RPMI7951 (cell line): ENCODE measurements at regions not wholly inside any gene's neighbourhood (a gene's known extent, or its start where the extent isn't known, plus 50 kb on each side); places are given as distances from the start of the nearest gene placed in this dataset.

Experiments
- DNase-seq: peaks from one replicate; pipeline ENCODE4 v3.0.0-alpha.2; 2012; ENCODE audit warnings: low read depth

DNA sequence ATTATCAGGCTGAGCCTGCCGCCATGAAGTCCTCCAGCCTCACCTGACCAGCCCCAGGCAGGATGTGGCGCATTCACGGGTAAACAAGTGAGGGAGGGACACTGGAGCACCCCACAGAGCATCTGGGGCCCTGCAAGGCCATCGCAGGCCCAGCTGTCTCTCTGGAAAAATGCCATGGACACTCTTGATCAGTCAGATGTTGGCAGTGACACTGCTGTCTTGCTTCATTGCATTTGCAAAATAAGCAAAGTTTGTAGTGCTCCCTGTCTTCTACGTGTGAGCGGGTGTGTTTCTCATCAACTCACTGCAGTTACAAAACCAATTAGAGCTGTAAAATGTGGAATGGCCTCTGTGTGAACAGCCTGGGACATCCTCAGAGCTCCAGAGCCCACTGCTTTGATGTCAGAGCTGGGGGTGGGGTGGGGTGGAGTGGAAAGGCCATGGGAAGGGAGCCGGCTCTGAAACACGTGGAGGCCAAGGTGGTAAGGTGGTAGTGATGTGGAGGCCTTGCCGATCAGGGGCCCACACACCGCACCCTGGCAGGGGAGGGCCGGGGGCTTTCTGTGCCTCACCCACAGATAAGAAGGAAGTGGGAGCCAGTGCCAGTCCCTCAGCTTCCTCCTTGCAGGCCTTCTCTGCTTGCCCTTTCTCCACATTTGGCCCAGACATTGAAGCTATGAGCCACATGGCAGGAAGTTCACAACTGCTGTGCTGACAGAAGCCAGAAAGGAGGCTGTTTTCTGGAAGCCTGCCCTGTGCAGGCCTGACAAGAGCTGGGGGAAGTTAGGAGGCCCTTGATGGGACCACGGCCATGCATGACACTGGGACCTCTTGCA is 254.9 kb downstream of the RHOU start:
- no peak for DNase-seq

DNA sequence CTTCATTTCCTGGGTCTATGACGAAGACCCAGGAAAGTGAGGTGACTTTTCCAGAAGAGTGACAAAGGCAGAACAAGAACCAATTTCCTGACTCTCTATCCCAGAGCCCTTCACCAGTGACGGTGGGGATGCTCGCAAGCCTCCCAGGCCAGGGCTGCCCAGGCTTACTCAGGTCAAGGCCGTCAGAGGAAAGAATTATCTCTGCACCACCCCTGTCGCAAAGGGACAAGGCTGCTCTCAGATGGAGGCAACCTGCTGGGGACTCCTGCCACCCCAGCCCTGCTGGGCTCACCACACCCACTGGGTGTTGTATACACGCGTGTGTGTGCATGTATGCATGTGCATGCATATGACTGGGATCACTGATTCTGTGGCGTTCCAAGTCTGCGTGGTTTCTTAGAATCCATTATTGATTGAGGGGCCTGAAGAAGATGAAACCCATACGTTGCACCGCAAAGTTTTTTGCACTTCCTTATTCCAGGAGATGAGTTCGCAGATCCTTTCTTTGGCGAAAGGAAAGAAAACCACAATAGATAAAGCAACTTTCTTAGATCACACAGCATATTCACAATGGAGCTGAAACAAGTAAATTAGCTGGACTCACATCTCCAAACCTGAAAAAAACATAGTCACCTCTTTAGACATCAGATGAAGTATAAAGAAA is 255.8 kb downstream of the RHOU start:
- DNase-seq, result no peak

DNA sequence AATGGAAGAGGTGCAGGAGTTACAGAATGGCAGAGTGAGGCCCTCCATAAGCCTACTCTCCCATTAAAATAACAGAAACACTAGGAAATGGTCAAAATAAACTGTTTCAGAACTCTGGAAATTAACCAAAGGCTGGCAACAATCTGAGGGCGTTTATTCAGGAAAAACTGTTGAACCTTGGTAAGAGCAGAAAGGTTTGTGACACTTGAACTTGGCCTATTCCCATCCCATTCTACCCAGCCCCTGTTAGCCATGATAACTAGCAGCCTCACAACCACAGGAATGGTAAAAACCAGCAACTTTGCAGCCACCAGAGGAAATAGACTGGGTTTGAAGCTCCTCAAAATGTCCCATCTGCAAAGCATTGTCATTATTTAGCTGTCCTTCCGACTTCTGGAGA is 256.8 kb downstream of the RHOU start:
- DNase-seq, result no peak

DNA sequence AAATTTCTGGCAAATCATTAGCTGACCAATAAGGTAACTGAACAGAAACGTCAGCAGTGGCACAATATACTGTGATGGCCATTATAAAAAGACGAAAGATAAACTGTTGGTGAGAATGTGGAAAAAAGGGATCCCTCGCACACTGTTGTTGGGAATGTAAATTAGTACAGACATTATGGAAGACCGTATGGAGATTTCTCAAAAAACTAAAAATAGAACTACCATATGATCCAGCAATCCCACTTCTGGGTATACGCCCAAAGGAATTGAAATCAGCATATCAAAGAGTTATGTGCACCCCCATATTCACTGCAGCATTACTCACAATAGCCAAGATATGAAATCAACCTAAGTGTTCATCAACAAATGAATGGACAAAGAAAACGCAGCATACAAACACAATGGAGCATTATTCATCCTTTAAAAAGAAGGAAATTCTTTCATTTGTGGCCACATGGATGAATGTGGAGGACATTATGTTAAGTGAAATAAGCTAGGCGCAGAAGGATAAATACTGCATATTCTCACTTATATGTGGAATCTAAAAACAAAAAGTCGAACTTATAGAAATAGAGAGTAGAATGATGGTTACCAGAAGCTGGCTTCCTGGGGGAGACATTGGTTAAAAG is 257.7 kb downstream of the RHOU start:
- peak; percentile 1 for DNase-seq

DNA sequence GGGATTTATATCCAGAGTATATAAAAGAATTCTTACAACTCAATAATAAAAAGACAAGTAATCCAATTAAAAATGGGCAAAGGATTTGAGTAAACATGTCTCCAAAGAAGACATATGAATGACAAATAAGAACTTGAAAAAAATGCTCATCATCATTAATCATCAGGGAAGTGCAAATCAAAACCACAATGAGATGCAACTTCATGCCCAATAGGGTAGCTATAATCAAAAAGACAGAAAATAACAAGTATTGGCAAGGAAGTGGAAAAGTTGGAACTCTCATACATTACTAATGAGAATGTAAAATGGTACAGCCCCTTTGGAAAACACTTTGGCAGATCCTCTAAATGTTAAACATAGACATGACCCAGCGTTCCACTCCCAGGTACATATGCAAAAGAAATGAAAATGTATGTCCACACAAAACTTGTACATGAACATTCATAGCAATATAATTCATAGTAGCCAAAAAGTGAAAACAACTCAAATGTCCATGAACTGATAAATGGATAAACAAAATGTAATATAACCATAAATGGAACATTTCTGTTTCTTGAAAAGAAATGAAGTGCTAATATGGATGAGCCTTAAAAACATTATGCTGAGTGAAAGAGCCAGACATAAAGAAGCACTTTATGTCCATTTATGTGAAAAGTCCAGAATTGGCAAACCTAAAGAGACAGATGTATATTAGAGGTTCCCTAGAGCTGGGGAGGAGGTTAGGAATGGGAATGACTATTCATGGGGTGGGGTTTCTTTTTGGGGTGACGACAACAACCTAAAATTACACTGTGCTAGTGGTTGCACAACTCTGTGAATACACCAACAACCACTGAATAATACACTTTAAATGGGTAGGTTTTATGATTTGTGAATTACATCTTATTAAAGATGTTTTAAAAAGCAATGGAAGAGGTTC is 259.7 kb downstream of the RHOU start:
- no peak for DNase-seq

DNA sequence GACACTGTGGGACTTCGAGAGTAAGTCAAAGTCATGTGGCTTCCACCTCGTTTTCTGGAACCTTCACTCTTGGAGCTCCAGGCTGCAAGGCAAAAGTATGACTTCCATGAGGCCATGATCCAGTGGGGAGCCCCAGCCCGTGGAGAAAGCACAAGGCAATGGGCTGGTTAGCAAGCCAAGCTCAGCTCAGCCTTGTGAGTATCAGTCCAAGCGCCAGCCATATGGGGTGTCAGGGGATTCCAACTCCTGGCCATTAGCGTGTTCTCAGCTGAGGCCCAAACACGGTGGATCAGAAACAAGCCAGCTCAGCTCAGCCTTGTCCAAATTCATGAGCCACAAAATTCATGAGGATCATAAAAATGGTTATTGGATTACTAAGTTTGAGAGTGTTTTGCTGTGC is 261.0 kb downstream of the RHOU start:
- DNase-seq, result no peak

DNA sequence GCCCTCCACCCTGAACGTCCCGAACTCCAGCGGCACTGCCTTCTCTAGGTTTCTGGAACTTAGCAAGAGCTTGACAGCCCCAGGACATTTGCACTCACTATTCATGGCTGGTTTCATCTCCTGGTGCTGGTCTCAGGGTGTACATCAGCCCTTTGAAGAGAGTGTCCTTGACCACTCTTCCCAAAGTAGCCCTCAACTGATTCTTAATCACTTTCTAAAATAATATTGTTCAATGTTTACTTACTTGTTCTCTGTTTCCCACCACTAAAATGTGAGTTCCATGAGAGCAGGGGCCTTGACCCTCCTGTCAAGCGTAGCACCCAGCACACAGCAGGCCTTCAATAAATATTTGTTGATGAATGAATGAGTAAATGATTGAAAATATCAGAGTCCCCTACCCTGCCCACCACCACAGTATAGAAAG is 262.5 kb downstream of the RHOU start:
- no peak for DNase-seq

DNA sequence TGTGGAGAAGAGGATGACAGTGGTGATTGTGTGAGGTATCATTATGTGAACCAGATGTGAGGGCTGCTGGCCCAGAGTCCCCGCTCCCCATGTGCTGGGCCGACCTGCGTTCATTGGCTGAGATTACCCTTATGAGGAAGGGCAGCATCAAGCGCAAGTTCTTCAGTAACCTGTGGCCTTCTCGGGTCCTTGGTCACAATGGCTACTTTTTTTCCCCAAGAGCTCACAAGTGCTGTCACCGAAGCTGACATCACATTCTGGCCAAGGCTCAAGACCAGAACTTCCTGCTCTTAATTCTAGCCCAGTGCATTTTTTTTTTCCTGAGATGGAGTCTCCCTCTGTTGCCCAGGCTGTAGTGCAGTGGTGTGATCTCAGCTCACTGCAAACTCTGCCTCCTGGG is 262.9 kb downstream of the RHOU start:
- no peak for DNase-seq

DNA sequence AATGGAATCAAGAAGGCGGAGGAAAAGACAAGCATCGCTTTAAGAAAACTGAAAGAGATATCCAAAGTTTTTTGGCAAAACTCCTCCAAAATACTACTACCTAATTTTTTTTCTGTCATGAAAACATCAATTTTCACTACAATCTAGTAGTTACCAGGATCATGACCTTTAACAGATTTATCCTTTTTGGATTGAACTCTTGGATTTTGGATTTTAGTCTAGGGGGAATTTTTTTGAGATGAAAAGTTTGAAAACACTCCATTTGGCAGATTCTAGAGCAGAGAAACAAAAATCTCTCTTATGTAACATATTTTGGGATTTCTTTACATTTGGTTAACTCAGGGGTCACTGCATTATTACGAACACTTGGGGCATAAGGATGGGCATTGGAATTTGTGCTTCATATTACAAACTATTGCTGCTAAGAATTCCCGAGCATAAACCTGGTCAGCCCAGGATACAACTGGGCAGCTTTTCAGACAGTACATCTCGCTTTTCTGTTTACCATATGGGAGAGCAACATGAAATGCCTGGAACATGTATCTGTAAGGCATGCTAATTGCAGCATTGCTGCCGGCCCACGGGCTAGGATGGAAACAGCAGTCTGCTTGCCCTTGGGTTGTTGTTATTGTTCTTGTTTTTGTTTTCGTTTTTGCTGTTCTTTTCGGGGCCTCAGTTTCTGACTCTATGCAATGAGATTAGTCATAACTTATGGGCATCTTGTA is 264.3 kb downstream of the RHOU start:
- no peak for DNase-seq

DNA sequence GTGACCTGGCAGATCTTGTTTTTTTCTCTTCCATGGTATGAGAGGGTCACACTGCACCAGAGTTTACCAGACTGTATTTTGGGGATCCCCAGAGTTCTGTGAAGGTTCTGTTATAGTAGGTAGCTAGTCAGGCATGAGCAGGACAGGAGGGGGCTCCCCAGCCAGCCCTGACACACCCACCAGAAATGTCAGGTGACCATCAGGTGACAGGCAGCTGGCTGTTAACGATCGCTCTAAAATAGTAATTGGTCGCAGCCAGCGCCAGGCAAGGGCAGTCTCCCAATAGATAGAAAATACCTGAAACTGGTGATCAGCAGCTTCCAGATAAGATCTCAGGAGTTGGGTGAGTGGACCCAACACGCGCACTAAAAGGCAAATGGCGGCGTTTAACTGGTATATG is 264.9 kb downstream of the RHOU start:
- no peak for DNase-seq

DNA sequence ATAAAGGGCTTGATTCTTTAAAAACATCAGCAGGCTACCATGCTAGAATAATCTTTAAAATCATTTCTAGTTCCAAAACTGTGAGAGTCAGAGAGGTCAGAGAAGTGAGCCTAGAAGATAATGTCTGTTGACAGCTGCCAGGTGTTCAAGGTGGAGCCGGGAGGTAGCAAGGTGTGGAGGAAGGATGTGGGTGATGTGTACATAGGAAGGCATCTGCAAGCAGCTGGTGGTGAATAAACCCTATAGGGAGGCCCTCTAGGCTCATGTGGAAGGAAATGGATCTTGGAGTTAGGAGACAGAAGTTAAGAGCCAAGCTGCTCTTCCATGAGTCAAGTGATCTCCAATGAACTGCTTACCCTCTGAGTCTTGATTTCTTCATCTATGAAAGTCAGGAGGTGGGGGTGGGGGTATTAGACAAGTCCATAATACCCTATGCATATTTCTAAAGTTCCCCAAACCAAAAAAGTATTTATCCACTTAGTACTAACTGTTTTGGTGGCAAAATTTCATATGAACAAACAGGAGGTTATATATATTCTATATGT is 266.3 kb downstream of the RHOU start:
- DNase-seq, result no peak

DNA sequence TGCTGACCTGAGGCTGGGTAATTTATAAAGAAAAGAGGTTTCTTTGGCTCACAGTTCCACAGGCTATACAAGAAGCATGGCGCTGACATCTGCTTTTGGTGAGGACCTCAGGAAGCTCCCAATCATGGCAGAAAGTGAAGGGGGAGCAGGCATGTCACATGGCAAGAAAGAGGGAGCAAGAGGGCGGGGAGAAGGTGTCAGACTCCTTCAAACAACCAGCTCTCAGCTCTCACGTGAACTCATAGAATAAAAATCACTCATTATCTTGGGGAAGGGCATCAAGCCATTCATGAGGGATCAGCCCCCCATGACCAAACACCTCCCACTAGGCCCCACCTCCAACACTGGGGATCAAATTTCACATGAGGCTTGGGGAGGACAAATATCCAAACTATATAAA is 266.8 kb downstream of the RHOU start:
- no peak for DNase-seq

DNA sequence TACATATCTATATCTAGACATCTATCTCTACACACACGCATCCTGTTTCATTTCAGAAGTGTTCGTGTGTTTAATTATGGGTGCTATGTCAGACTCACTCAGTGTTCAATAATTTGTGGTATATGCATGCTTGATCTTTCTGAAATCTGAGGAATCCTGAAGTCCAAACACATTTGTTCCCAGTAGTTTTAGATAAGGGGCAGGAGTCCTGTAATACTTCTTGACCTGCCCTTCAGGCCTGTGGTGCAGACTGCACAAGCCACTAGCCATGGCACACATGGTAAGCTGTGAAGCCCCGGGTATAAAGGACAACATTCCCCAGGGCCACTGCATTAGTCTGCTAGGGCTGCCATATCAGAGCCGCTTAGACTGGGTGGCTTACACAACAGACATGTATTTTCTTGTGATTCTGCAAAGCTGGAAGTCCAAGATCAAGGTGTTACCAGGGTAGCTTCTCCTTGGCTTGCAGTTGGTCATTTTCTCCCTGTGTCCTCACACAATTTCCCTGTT is 267.2 kb downstream of the RHOU start:
- DNase-seq, result no peak

DNA sequence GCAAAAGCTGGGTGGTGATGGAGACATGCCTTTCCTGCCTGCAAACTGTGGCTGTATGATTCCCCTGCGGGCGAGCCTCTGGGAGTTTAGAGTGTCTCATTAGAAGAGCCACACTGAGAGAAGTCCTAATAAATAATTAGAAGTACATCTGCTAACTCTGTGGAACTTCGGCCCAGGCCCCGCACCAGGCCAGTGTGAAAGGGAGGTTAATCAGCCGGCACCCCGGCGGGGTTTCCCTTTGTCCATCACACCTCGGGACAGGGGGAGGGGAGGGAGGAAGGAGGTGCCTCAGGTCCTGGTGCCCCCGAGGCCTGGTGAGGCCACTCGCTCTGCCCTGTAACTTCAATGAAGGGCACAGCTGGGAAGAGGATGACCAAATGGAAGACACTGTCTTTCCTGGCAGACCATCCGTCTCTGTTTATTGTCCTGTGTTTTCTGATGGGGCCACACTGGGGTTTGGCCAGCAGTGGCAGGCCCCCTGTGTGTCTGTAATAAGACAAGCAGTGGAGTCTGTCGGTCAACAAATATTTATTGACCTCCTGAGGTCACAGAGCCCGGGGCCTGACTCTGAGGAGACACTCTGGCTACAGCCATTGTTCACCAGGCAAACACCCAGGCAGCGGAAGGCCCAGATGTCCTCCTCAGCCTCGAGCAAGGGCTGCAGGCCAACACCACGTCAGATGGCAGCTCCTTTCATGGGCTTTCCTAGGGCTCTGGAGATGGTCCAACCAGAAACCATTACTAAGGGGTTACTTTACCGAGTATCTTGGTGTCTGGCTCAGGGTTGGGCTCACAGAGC is 267.5 kb upstream of the RAB4A start:
- peak; percentile 50 for DNase-seq

DNA sequence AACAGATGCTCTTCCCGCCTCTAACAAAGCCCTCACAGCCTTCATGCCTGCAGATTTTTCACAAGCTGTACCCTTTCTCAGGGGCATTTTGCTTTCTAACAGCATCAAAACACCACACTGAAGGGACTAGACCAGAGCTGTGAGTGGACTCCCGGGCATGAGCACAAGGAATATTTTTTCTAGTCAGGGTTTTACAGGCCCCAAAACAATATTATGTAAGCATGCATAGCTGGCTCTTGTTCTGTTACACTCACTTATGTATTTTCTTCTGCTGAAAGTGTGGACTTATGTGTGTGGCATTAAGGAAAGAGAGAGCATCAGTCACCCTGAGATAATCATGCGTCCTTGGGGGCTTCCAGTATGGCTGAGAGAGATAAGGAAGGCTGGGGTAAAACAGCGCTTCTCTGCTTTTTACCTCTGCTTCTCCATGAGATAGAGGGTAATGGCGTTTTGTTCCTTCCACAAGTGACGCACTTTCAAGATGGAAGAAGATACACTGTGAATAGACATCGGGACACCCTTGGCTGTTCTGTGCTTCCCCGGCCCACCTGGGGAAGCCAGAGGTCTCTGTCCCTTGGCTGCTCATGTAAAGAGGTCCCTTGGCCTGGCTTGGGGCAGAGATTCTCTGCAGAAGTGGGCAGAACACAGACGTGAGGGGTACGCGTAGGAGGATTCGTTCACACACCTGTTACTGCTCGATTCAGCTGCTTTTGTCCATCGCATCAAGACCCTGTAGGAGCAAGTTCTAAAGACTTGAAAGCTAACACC is 266.7 kb upstream of the RAB4A start:
- no peak for DNase-seq

DNA sequence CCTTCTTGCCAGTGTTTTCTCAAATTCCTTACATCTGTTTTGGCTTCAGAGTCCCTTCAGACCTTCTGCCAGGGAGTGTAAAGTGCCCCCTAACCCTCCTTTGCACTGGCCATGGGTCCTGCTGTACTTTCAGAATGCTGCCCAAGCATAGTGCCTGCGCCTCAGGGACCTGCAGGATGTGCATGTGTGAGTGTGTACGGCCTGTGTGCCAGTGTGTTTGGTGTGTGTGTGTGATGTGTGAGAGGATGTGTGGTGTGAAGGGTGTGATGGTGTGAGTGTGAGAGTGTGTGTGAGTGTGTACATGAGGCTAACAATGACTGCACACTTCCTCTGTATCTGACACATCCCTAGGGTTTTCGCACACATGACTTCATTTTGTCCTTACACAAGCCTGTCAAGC is 265.8 kb upstream of the RAB4A start:
- no peak for DNase-seq

DNA sequence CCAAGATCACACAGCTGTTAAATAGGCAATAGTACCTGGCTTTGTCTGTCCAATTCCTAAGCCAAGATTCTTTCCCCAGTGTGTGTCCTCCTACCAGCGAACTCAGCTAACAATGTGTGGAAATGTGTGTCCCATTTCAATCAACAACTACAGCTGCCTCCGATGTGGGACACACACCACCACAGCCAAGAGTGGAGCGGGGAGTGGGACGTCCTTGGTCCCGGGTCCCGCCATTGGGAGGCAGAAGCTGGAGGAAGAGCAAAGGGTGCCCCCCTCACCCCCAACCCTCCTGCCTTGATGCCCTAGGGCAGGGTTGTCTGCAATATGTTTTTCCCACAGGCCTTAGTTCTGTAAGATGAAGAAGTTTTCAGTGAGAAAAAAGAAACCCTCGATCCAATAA is 265.4 kb upstream of the RAB4A start:
- no peak for DNase-seq

DNA sequence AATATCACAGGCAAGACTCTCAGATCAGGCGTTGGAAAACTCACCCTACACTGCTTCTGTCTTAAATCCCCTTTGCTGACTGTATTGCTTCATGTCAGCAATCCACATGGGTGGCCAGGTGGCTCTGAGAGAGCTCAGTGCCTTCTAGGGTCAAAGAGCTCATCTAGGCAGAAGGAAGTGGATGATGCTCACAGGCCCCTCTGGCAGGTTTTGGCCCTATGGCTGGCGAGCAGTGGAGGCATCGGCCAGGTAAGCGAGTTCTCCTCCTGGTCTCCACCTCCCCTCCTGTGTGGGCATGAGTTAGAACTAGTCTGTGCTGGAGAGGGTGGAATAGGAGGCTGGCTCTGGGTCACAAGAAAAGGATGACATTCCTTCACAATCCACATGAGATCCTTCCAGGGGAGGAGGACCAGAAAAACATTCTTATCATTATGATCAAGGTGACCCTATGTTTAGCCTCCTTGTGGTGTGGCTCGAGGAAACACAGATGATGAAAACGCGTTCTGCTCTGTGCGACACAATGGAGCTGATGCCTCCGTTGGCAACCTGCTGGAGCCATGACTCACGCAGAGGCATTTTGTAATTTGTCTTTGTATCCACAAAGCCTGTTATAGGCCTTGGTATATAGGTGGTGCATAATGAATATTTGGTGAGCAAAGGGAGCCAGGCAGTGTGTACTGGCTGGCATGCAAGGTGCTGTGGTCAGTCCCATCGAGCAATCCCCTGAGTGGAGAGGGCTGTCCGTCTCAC is 264.6 kb upstream of the RAB4A start:
- DNase-seq, result no peak
